GM13977 (cell line): ENCODE measurements at regions not wholly inside any gene's neighbourhood (a gene's known extent, or its start where the extent isn't known, plus 50 kb on each side); places are given as distances from the start of the nearest gene placed in this dataset.
"Not testable (repeated sequence)": the region's sequence is repeated elsewhere in the genome, so short reads cannot be mapped to it uniquely, and the experiment has no call there.

ENCODE experiments used
- DNase-seq: peaks from one replicate; pipeline ENCODE4 v3.0.0; 2012; ENCODE audit warnings: low spot score
- in situ Hi-C: fragments of 300-500 bp; cut with MboI; formaldehyde crosslinking; loops from one replicate; pipeline ENCODE4 v1.12.0; 2022; ENCODE audit warnings: low sequenced_read_pairs, low pct_unique_long_range_greater_than_20kb, mixed read lengths, inconsistent platforms; ENCODE audit not compliant: unreplicated experiment
- TF ChIP-seq, protein P1 (sequence below): IDR thresholded peaks from 2 replicates; pipeline ENCODE4 v1.5.1; 2012; ENCODE audit warnings: mild to moderate bottlenecking, control low read depth; ENCODE audit not compliant: insufficient read depth; ENCODE audit errors: extremely low read depth, missing control alignments

DNA sequence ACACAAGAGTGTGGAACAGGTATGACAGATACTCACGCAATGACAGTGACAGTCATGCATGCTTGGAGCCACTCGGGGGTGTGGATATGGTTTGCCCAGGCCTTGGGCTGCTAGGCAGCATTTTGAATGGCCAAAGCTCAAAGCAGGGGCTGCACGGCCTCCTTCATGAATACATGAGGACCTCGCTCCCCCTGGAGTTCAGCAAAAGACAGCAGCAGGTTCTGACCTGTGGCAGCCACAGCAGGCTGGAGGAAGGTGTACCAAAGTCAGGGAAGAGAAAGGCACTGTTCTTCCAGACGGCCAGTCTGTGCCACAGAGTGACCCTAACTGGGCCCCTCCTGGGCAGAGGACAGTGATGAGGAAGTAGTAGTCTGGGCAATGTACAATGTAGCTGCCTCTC, 88.2 kb upstream of the C2CD4B start:
- TF ChIP-seq, protein P1, sequence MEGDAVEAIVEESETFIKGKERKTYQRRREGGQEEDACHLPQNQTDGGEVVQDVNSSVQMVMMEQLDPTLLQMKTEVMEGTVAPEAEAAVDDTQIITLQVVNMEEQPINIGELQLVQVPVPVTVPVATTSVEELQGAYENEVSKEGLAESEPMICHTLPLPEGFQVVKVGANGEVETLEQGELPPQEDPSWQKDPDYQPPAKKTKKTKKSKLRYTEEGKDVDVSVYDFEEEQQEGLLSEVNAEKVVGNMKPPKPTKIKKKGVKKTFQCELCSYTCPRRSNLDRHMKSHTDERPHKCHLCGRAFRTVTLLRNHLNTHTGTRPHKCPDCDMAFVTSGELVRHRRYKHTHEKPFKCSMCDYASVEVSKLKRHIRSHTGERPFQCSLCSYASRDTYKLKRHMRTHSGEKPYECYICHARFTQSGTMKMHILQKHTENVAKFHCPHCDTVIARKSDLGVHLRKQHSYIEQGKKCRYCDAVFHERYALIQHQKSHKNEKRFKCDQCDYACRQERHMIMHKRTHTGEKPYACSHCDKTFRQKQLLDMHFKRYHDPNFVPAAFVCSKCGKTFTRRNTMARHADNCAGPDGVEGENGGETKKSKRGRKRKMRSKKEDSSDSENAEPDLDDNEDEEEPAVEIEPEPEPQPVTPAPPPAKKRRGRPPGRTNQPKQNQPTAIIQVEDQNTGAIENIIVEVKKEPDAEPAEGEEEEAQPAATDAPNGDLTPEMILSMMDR, result no peak
- in situ Hi-C loops, result no loop called here
- DNase-seq, result no peak

DNA sequence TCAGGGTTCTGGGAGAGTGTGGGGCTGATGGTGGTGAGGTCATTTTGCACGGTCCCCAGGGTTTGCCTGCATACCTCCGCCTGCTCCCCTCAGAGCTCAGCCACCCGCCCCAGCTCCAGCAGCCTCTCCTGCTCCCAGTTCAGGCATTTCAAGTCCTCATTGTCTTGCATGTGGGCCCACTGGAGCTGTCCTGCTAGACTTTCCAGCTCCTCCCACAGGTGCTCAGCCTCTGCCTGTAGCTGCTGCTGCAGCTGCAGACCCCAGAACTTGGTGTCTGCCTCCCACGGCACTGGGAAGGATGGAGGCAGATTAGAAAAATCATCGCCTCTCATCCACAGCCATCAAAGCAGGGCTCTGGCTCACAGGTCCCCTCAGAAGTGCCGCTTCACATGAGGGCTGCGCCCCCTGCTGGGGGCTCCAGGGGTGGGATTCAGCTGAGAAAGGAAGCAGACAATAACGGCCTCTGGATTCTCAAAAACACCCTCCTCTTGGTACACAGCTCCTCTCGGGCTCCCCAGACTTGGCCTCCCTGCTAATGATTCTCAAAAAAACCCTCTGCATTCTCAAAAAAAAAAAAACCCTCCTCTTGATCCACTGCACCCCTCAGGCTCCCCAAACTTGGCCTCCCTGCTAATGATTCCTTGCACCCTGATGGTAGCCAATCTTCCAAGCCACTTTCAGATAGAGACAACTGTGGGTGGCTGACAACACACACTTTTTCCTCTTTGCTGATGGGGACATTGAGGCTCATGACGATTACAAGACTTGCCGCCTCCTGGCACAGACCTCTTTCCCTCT, 89.3 kb upstream of the C2CD4B start:
- DNase-seq, result peak; percentile 53
- in situ Hi-C loops, result no loop called here
- TF ChIP-seq, protein P1, result peak; percentile 70

DNA sequence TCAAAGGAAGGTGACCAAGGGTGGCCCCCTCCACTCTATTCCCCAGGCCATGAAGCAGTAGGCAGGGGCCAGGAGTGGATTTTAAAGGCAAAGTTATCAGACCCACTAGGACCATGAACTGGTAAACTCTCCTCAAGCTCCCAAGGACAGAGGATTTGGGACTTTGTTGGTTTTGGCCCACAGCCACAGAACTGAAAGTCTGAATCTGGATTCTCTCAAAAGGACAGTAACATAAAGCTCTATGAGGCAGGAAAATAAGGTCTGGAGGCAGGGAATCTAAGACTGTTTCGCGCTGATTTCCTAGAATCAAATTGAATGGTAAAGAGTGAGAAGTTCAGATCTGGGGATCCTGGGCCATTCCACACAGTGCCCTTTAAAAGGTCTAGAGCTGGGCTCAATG, 91.3 kb upstream of the C2CD4B start:
- DNase-seq, in situ Hi-C loops: not testable (repeated sequence)

DNA sequence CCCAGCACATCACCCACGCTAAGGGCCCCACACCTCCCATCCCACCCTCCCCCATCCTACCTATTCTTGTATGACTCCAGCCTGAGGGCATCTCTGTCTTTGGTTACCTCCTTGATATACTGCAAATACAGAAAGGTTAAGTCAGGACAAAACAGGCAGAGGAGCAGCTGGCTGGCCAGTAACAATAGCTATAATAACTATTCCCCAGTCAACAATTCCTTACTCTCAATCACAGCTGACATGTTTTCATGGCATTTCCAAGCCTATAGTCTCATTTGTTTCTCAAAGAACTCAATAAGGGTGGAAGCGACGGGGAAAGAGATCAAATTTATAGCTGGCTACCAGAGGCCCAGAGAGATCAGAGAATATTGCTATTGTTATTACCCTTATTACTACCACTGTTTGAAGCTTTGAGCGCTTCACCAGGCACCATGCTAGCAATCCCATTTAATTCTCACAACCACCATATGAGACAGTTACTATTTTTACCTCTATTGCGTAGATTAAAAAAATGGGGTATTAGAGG, 93.0 kb upstream of the C2CD4B start:
- in situ Hi-C loops, result no loop called here
- no peak for DNase-seq
- TF ChIP-seq, protein P1, result no peak

DNA sequence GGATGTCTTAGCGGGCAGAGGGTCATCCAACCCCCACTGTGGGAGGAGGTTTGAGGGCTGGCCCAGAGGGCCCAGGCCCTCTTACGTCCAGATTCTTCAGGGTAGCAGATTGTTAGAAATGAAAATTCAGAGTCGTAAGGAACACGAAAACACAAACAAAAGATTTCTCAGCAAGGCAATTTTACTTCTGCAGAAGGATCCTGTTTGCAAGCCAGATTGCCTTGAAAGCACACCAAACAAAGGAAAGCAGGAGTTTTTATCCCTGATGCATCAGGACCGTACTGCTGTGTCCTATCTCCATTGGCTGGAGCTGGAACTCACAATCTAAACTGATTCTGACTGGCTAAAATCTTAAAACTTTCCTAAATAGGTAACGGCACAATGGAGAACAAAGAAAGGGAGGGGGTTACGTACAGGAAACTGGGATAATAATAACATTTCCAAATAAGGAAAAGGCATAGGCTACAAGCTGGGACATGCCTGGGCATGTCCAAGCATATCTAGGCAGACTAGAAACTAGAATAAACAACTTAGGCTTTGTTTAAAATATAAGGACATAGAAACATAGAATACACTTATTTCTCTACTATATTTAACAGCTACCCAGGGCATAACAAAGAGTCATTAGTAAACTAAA, 97.3 kb upstream of the C2CD4B start:
- TF ChIP-seq, protein P1, result no peak
- DNase-seq, result no peak
- in situ Hi-C loops, result no loop called here

DNA sequence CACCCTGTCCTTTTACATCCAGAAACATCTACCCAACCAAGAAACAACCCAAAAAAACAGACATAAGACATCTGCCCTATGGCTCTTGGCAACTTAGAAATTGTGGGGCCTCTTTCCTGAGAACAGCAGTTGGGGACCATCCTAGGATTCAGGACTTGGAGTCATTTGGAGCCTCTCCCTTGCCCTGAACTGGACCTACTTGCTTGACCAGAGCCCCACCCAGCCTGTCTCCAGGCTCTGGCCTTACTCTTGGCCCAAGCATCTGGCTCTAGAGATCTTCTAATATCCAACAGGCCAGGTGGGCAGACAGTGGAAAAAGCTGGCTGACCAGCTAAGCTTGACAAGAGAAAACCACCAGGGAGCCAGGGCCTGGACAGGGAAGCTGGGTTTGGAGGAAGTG, 99.1 kb upstream of the C2CD4B start:
- DNase-seq, result no peak
- TF ChIP-seq, protein P1, result no peak
- in situ Hi-C loops, result no loop called here

DNA sequence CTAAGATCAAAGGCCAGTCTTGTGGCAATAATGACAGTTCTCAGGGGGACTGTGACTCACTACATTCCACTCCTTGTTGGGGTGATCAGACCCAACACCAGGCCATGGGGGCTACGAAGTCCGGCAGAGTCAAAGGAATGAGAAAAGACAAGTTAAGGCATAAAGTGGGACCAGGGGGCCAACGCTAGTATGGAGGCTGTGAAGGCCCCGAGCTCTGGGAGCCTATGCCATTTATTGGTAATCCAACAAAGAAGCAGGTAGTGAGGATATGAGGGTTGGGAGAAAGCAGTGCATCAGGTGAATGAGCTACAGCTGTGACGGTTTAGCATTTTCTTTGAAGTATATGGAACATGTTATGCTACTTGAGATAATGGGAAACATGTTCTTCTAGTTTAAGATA, 104.4 kb upstream of the C2CD4B start:
- TF ChIP-seq, protein P1, result no peak
- in situ Hi-C loops, result no loop called here
- no peak for DNase-seq
